Lower leg skin (tissue), 3 donors: ENCODE measurements at regions not wholly inside any gene's neighbourhood (a gene's known extent, or its start where the extent isn't known, plus 50 kb on each side); places are given as distances from the start of the nearest gene placed in this dataset.

Experiments
- CTCF ChIP-seq, 3 donors: fragments of 450-650 bp; IDR thresholded peaks; one replicate each; pipeline ENCODE4 v1.5.1; 2016; ENCODE audit warnings: antibody characterized with exemption in 3 of 3, mild to moderate bottlenecking in 3 of 3, moderate library complexity in 2 of 3
- POLR2A ChIP-seq, 2 donors: fragments of 450-650 bp; IDR thresholded peaks; one replicate each; pipeline ENCODE4 v1.6.1; 2016 to 2017; ENCODE audit warnings: antibody characterized with exemption in 2 of 2, mild to moderate bottlenecking in 1 of 2, moderate library complexity in 1 of 2

- TF ChIP-seq CTCF (IDR thresholded peaks at IDR 0.05) (no peak), POLR2A (IDR thresholded peaks at IDR 0.05) (no peak)
Measured at GRCh38 chr1:229972600-229973296, 94.3 kb upstream of the GALNT2 start.
